WERI-Rb-1 (cell line): ENCODE measurements at regions not wholly inside any gene's neighbourhood (a gene's known extent, or its start where the extent isn't known, plus 50 kb on each side); places are given as distances from the start of the nearest gene placed in this dataset.

Experiments
- DNase-seq: peaks from one replicate; pipeline ENCODE4 v3.0.0-alpha.2; 2020
- H3K27ac ChIP-seq: fragments of 250-450 bp; sonication (Bioruptor Pico); 2 replicates; pipeline ENCODE4 v1.5.1; 2020; ENCODE audit warnings: mild to moderate bottlenecking, moderate library complexity
- H3K27me3 ChIP-seq: fragments of 250-450 bp; sonication (Bioruptor Pico); 2 replicates; pipeline ENCODE4 v1.5.1; 2021; ENCODE audit warnings: mild to moderate bottlenecking, low read depth, moderate library complexity; ENCODE audit not compliant: insufficient read depth, severe bottlenecking
- H3K36me3 ChIP-seq: fragments of 250-450 bp; sonication (Bioruptor Pico); 2 replicates; pipeline ENCODE4 v1.5.1; 2020; ENCODE audit warnings: mild to moderate bottlenecking, moderate library complexity
- H3K4me3 ChIP-seq: 2 replicates; pipeline ENCODE4 v1.5.1; 2011; ENCODE audit warnings: low read depth, mild to moderate bottlenecking, control low read depth, low read length
- H3K9me3 ChIP-seq: fragments of 250-450 bp; sonication (Bioruptor Pico); 2 replicates; pipeline ENCODE4 v1.5.1; 2021; ENCODE audit warnings: mild to moderate bottlenecking, moderate library complexity; ENCODE audit not compliant: severe bottlenecking
- TF ChIP-seq, protein P1 (sequence below): IDR thresholded peaks from 2 replicates; pipeline ENCODE4 v1.5.1; 2011; ENCODE audit warnings: low read depth, mild to moderate bottlenecking, control low read depth, inconsistent platforms, low read length

DNA sequence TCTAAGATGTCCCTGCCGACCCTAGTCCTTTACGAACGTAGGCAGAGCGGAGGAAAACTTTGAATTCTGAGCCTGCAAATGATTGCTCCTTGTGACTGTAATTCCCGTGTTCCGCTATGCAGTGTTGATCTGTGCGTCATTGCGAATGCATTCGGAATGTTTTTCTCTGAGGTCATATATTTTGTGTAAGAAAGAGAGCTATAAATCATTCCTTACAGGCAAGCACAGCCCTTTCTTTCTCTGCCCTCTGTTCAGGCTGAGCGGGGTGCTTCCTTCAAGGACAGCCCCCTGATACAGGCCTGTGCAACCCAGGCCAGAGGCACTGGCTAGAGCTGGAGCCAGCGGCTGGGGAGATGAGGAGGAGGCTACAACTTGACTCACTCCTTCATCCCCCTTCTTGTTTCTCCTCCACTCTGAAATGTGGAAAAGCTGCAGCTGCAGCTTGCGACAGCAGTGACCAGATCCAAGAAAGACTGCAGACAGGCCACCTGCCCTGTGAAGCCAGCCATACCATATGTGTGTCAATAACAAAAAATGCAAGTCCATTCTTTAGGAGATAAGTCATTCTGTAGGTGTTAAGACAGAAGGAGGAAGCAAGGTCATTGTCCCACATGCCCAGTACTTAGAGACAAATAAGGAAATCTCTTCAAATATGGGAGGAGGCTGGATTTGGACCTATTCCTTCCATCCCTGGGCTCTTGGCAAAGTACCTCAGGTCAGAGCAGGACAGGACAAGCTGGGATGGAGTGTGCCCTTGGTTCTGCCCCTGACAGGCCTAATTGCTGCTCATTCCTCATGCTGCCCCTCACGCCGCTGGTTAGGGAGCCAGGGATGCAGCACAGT, 345.7 kb upstream of the WWC1 start:
- TF ChIP-seq, protein P1, sequence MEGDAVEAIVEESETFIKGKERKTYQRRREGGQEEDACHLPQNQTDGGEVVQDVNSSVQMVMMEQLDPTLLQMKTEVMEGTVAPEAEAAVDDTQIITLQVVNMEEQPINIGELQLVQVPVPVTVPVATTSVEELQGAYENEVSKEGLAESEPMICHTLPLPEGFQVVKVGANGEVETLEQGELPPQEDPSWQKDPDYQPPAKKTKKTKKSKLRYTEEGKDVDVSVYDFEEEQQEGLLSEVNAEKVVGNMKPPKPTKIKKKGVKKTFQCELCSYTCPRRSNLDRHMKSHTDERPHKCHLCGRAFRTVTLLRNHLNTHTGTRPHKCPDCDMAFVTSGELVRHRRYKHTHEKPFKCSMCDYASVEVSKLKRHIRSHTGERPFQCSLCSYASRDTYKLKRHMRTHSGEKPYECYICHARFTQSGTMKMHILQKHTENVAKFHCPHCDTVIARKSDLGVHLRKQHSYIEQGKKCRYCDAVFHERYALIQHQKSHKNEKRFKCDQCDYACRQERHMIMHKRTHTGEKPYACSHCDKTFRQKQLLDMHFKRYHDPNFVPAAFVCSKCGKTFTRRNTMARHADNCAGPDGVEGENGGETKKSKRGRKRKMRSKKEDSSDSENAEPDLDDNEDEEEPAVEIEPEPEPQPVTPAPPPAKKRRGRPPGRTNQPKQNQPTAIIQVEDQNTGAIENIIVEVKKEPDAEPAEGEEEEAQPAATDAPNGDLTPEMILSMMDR, result no peak
- Histone ChIP-seq H3K4me3 (no peak overlapping the region), H3K27me3 (no peaks in the 10 kb centered on the region), H3K9me3 (no peaks in the 10 kb centered on the region), H3K36me3 (no peaks in the 10 kb centered on the region), H3K27ac (no peak overlapping the region)
- no peak for DNase-seq

DNA sequence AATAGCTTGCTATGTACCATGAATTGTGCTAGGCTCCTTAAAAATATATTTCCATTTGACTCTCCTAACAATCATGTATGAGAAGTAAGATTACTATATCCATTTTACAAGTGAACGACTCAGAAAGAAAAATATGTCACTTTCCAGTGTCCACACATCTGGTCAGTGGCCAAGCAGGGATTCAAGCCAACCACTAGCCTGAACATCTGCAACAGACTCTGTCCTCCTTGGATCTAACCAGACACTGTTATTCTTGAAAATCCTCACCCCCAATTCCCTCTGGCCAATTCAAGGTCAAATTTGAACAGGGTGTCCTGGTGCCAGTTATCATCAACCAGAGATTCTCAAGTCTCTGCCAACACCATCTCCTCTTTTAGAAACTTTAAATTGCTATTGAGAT, 344.1 kb upstream of the WWC1 start:
- H3K9me3 ChIP-seq, result no peaks in the 10 kb centered on the region
- H3K36me3 ChIP-seq, result no peaks in the 10 kb centered on the region
- no peak overlapping the region for H3K4me3 ChIP-seq
- H3K27ac ChIP-seq, result no peak overlapping the region
- TF ChIP-seq, protein P1, result no peak
- no peak for DNase-seq
- no peaks in the 10 kb centered on the region for H3K27me3 ChIP-seq

DNA sequence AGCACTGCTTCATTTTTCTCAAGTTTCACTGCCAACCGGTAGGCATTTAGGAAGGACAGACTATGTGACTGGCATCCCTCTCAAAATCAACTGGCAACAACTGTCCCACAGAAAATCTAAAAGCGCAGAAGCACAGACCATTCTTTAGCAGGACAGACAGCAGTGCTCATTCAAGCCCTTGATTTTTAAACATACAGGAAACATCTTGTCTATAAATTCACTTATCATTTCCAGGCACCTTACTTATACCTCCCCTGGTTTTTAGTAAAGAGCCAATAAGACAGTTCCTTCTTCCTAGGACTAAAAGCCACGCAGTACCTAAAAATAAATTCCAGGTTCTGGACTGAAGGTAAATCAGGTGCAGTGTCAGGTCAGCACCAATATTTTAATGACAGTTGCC, 343.2 kb upstream of the WWC1 start:
- Histone ChIP-seq H3K27ac (no peak overlapping the region), H3K36me3 (no peaks in the 10 kb centered on the region), H3K4me3 (no peak overlapping the region), H3K9me3 (no peaks in the 10 kb centered on the region), H3K27me3 (no peaks in the 10 kb centered on the region)
- no peak for DNase-seq
- TF ChIP-seq, protein P1, result no peak

DNA sequence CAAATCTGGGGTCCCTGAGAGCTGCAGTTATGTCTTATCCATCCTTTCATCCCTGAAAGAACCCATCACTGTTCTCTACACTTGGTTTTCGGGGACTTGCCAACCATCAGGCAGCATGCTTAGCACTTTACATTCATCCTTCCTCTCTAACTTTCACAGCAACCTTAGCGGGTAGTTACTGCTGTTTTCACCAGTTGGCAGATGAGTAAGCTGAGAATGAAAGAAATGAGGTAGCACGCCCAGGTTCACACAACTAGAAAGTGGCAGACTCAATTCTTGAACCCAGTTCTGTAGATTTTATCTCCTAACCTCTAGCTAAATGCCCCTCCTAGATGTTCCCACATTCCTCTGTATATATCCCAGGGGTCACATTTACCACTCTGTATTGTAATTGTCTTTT, 342.0 kb upstream of the WWC1 start:
- Histone ChIP-seq H3K9me3 (no peaks in the 10 kb centered on the region), H3K36me3 (no peaks in the 10 kb centered on the region), H3K27me3 (no peaks in the 10 kb centered on the region), H3K4me3 (no peak overlapping the region), H3K27ac (no peak overlapping the region)
- TF ChIP-seq, protein P1, result no peak
- no peak for DNase-seq

DNA sequence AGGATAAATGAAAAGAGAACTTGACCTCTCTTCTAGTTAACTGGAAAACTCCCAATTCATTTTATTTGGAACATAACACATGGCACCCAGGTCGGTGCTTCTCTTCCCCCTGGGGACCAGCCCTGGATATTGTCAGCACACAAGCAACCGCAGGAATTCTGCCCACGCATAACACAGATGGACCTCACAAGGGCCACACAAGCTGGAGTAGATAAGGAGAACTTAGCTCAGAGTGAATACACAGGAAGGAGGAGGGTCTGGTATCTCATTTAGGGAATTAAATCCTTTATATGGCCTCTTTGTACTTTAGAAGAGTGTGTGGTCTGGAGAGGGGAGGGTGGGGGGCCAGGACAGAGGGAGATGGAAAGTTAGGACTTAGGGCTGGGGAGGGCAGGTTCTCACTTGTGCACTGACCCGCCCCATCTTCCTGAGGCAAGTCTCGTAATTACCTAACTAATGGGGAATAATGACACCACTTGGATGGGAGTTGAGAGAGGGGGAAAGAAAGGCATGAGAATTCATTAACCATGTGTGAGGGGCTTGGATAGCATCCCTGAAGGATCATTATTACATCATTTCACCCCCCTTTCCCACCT, 341.2 kb upstream of the WWC1 start:
- no peaks in the 10 kb centered on the region for H3K9me3 ChIP-seq
- no peak overlapping the region for H3K4me3 ChIP-seq
- TF ChIP-seq, protein P1, result no peak
- no peaks in the 10 kb centered on the region for H3K27me3 ChIP-seq
- no peaks in the 10 kb centered on the region for H3K36me3 ChIP-seq
- H3K27ac ChIP-seq, result no peak overlapping the region
- DNase-seq, result no peak
